Parathyroid adenoma (tissue), 2 donors: ENCODE measurements at regions not wholly inside any gene's neighbourhood (a gene's known extent, or its start where the extent isn't known, plus 50 kb on each side); places are given as distances from the start of the nearest gene placed in this dataset.

Source experiments
- H2AFZ ChIP-seq: fragments of 300-600 bp; sonication (generic); one replicate; pipeline ENCODE4 v1.7.0; 2017; ENCODE audit warnings: antibody characterized with exemption, mild to moderate bottlenecking
- H3K27ac ChIP-seq: fragments of 300-600 bp; sonication (generic); one replicate; pipeline ENCODE4 v1.7.0; 2017
- H3K27me3 ChIP-seq: fragments of 300-600 bp; sonication (generic); one replicate; pipeline ENCODE4 v1.7.0; 2017; ENCODE audit warnings: low read length; ENCODE audit not compliant: control insufficient read depth, insufficient read depth
- H3K36me3 ChIP-seq: fragments of 300-600 bp; sonication (generic); one replicate; pipeline ENCODE4 v1.7.0; 2017; ENCODE audit warnings: low read length; ENCODE audit not compliant: control insufficient read depth, insufficient read depth
- H3K4me1 ChIP-seq: fragments of 300-600 bp; sonication (generic); one replicate; pipeline ENCODE4 v1.7.0; 2017; ENCODE audit warnings: control low read depth
- H3K4me2 ChIP-seq: fragments of 300-600 bp; sonication (generic); one replicate; pipeline ENCODE4 v1.7.0; 2017; ENCODE audit warnings: low read length
- H3K4me3 ChIP-seq: fragments of 300-600 bp; sonication (generic); one replicate; pipeline ENCODE4 v1.7.0; 2017; ENCODE audit warnings: low read depth, low read length
- H3K79me2 ChIP-seq: fragments of 300-600 bp; sonication (generic); one replicate; pipeline ENCODE4 v1.7.0; 2017; ENCODE audit warnings: control low read depth
- H3K9ac ChIP-seq: fragments of 300-600 bp; sonication (generic); one replicate; pipeline ENCODE4 v1.7.0; 2017; ENCODE audit warnings: mild to moderate bottlenecking
- H3K9me3 ChIP-seq: fragments of 300-600 bp; sonication (generic); one replicate; pipeline ENCODE4 v1.7.0; 2017; ENCODE audit warnings: low read length; ENCODE audit not compliant: control insufficient read depth
- CTCF ChIP-seq: fragments of 300-600 bp; sonication (generic); IDR thresholded peaks from one replicate; pipeline ENCODE4 v1.7.0; 2017; ENCODE audit warnings: antibody characterized with exemption, mild to moderate bottlenecking
- donor health status: primary hyperparathyroidism.

- no peak for TF ChIP-seq CTCF
- H3K4me1 ChIP-seq, result no peaks in the 10 kb centered on the region
These were observed 97.1 kb downstream of the ADAMTS1 start for GRCh38 chr21:26748066-26748465.

GRCh38 chr21:26747216-26747615 lies 98.0 kb downstream of the ADAMTS1 start:
- no peak overlapping the region for H3K4me3 ChIP-seq
- H3K79me2 ChIP-seq, result no peaks in the 10 kb centered on the region
- no peaks in the 10 kb centered on the region for H3K9me3 ChIP-seq
- H3K4me2 ChIP-seq, result no peak overlapping the region
- H3K9ac ChIP-seq, result no peak overlapping the region
- no peak overlapping the region for H3K27ac ChIP-seq
- no peaks in the 10 kb centered on the region for H3K27me3 ChIP-seq
- TF ChIP-seq CTCF, result no peak
- no peaks in the 10 kb centered on the region for H3K4me1 ChIP-seq
- H3K36me3 ChIP-seq, result no peaks in the 10 kb centered on the region
- H2AFZ ChIP-seq, result no peak overlapping the region

More at GRCh38 chr21:26748066-26748465, 97.1 kb downstream of the ADAMTS1 start:
- H3K27me3 ChIP-seq, result no peaks in the 10 kb centered on the region
- no peak overlapping the region for H3K27ac ChIP-seq
- H3K4me2 ChIP-seq, result no peak overlapping the region
- H3K79me2 ChIP-seq, result no peaks in the 10 kb centered on the region
- no peaks in the 10 kb centered on the region for H3K36me3 ChIP-seq
- no peak overlapping the region for H3K9ac ChIP-seq
- H2AFZ ChIP-seq, result no peak overlapping the region
- H3K9me3 ChIP-seq, result no peaks in the 10 kb centered on the region
- no peak overlapping the region for H3K4me3 ChIP-seq

- Histone ChIP-seq H3K4me3 (no peak overlapping the region), H3K36me3 (no peaks in the 10 kb centered on the region), H2AFZ (no peak overlapping the region), H3K9me3 (no peaks in the 10 kb centered on the region), H3K9ac (no peak overlapping the region), H3K79me2 (no peaks in the 10 kb centered on the region), H3K4me2 (no peak overlapping the region), H3K27ac (no peak overlapping the region), H3K4me1 (no peaks in the 10 kb centered on the region), H3K27me3 (no peaks in the 10 kb centered on the region)
- no peak for TF ChIP-seq CTCF
These were observed 101.7 kb downstream of the ADAMTS1 start for GRCh38 chr21:26743524-26743923.

- H3K9me3 ChIP-seq, result no peaks in the 10 kb centered on the region
- H3K4me2 ChIP-seq, result no peak overlapping the region
- H3K4me1 ChIP-seq, result no peaks in the 10 kb centered on the region
- no peak overlapping the region for H2AFZ ChIP-seq
- H3K36me3 ChIP-seq, result no peaks in the 10 kb centered on the region
- H3K79me2 ChIP-seq, result no peaks in the 10 kb centered on the region
- no peak overlapping the region for H3K4me3 ChIP-seq
- H3K27me3 ChIP-seq, result no peaks in the 10 kb centered on the region
- H3K27ac ChIP-seq, result no peak overlapping the region
- no peak for TF ChIP-seq CTCF
- H3K9ac ChIP-seq, result no peak overlapping the region
These were observed 106.0 kb downstream of the ADAMTS1 start for GRCh38 chr21:26739189-26739588.

GRCh38 chr21:26736449-26736848 lies 108.8 kb downstream of the ADAMTS1 start:
- TF ChIP-seq CTCF, result no peak
- Histone ChIP-seq H3K27ac (no peak overlapping the region), H3K79me2 (no peaks in the 10 kb centered on the region), H3K4me3 (no peak overlapping the region), H2AFZ (no peak overlapping the region), H3K9me3 (no peaks in the 10 kb centered on the region), H3K9ac (no peak overlapping the region), H3K36me3 (no peaks in the 10 kb centered on the region), H3K4me2 (no peak overlapping the region), H3K4me1 (no peaks in the 10 kb centered on the region), H3K27me3 (no peaks in the 10 kb centered on the region)
